ENCODE measurements at regions not wholly inside any gene's neighbourhood (a gene's known extent, or its start where the extent isn't known, plus 50 kb on each side); places are given as distances from the start of the nearest gene placed in this dataset.

- H3K79me1 ChIP-seq (ENCODE audit: low read depth in 1 of 2, low read length in 2 of 2) = no peaks in the 10 kb centered on the region
- peak overlapping the region; percentile 80 for H3K18ac ChIP-seq (ENCODE audit: low read depth, low read length)
- no peak overlapping the region for H3K23ac ChIP-seq (ENCODE audit: low read depth, low read length)
- no peaks in the 10 kb centered on the region for H3K27me3 ChIP-seq (ENCODE audit: control insufficient read depth, insufficient read depth, low read length)
- no peak overlapping the region for H2AK5ac ChIP-seq (ENCODE audit: low read depth, low read length)
- no peak overlapping the region for H3K14ac ChIP-seq (replicated peaks; ENCODE audit: low read depth, low read length)
- in situ Hi-C loops (cut with MboI; ENCODE audit: low sequenced_read_pairs) = no loop called here
- CTCF ChIA-PET = no interaction called here
- POLR2A ChIA-PET (ENCODE audit: unreplicated experiment) = no interaction called here
- WGBS, 2 experiments (ENCODE audit: extremely low coverage in 2 of 2, insufficient read length in 1 of 2) = 7% methylated on average over 2 of the region's 2 CpGs; no CpG with 5 or more reads in 1 of the 2 experiments
- peak overlapping the region; percentile 0; the same call in 1 of the 2 replicates for H2BK120ac ChIP-seq (ENCODE audit: low read depth, low read length)
- H2AFZ ChIP-seq (replicated peaks; ENCODE audit: low read length, poor library complexity) = no peak overlapping the region
- no peak overlapping the region; the same call in 1 of the 2 replicates for H3K56ac ChIP-seq (ENCODE audit: extremely low read depth, insufficient read depth, low read length)
- ATAC-seq (ENCODE audit: low read depth) (no peak), DNase-seq (no peak)
- no peak overlapping the region for H3K9ac ChIP-seq (ENCODE audit: low read depth, low read length)
- H3K9me1 ChIP-seq (ENCODE audit: insufficient read depth, low read length) = no peaks in the 10 kb centered on the region; the same call in 1 of the 2 replicates
- no peak overlapping the region for H4K5ac ChIP-seq (ENCODE audit: low read depth, low read length)
- no TSS peak for BruUV-seq (replicated peaks)
- H4K91ac ChIP-seq (ENCODE audit: insufficient read depth, low read depth, low read length) = no peak overlapping the region
- peak overlapping the region; percentile 10; the same call in 1 of the 3 replicates for H2BK15ac ChIP-seq (ENCODE audit: low read depth, low read length)
- H3K4ac ChIP-seq (ENCODE audit: low read depth, low read length) = no peak overlapping the region
- H2BK5ac ChIP-seq (ENCODE audit: low read depth, low read length, poor library complexity, severe bottlenecking) = no peak overlapping the region
- intact Hi-C loops (cut with micrococcal nuclease) = loop anchor here (2.0 kb wide), 1 partner anchor 422 kb away; no protein-coding TSS in a partner anchor
- H2AK9ac ChIP-seq (replicated peaks; ENCODE audit: low read depth, low read length, poor library complexity) = no peak overlapping the region
- H3K27ac ChIP-seq (ENCODE audit: insufficient read depth, low read length) = peak overlapping the region; percentile 66; the same call in 1 of the 2 replicates
- peak overlapping the region; percentile 62; the same call in 1 of the 2 replicates for H3K4me2 ChIP-seq (ENCODE audit: low read depth, low read length)
- no peak for TF ChIP-seq FOS (IDR thresholded peaks at IDR 0.05; ENCODE audit: low read depth, low read length)
- TF ChIP-seq NFE2L2 (IDR thresholded peaks at IDR 0.05; ENCODE audit: low read depth, low read length) = no peak
- TF ChIP-seq RAD21 (IDR thresholded peaks at IDR 0.05; ENCODE audit: low read length) = no peak
- TF ChIP-seq POLR2A (IDR thresholded peaks at IDR 0.05; ENCODE audit: low read depth, low read length) = no peak
- H3K4me3 ChIP-seq (ENCODE audit: insufficient read depth, low read depth, low read length) = no peak overlapping the region
- no peaks in the 10 kb centered on the region for H4K20me1 ChIP-seq (ENCODE audit: insufficient read depth, low read length)
- H2BK20ac ChIP-seq (ENCODE audit: low read depth, low read length) = no peak overlapping the region
- no peaks in the 10 kb centered on the region; the same call in 1 of the 2 replicates for H3K4me1 ChIP-seq (ENCODE audit: control insufficient read depth, insufficient read depth, low read length)
- no peaks in the 10 kb centered on the region for H3K36me3 ChIP-seq (ENCODE audit: control insufficient read depth, insufficient read depth, low read length)
- dilution Hi-C loops (cut with HindIII; ENCODE audit: low sequenced_read_pairs, unreplicated experiment) = no loop called here
- H4K8ac ChIP-seq (ENCODE audit: low read depth in 2 of 2, low read length in 2 of 2) = no peak overlapping the region
- H3K9me3 ChIP-seq (ENCODE audit: control insufficient read depth, insufficient read depth, low read length) = no peaks in the 10 kb centered on the region
These were observed 419.6 kb downstream of the EFNA5 start for GRCh38 chr5:107251151-107251550.

Measured in IMR-90 (cell line).